Astrocyte (in vitro differentiated cells and primary cell): ENCODE measurements at regions not wholly inside any gene's neighbourhood (a gene's known extent, or its start where the extent isn't known, plus 50 kb on each side); places are given as distances from the start of the nearest gene placed in this dataset.

Experiments
- DNase-seq: peaks from one replicate; pipeline ENCODE4 v3.0.0-alpha.2; 2010; ENCODE audit warnings: low read depth
- FAIRE-seq: peaks from 2 replicates; lab custom pipeline; 2011; peaks lifted over from hg19 to GRCh38; lab: Jason Lieb, UNC
- H2AFZ ChIP-seq: 2 replicates; pipeline ENCODE4 v1.6.0; 2012; ENCODE audit warnings: low read depth, low read length, inconsistent platforms
- H3K27ac ChIP-seq: 2 replicates; pipeline ENCODE4 v1.5.1; 2011; ENCODE audit warnings: low read depth, low read length, inconsistent platforms
- H3K27me3 ChIP-seq: 2 replicates; pipeline ENCODE4 v1.6.0; 2011; ENCODE audit warnings: low read length, inconsistent platforms; ENCODE audit not compliant: insufficient read depth
- H3K36me3 ChIP-seq: 2 replicates; pipeline ENCODE4 v1.5.1; 2011; ENCODE audit warnings: low read length, inconsistent platforms; ENCODE audit not compliant: insufficient read depth
- H3K4me1 ChIP-seq: 2 replicates; pipeline ENCODE4 v1.5.1; 2011; ENCODE audit warnings: low read length, inconsistent platforms; ENCODE audit not compliant: insufficient read depth
- H3K4me2 ChIP-seq: 2 replicates; pipeline ENCODE4 v1.6.0; 2012; ENCODE audit warnings: low read length, inconsistent platforms
- H3K4me3 ChIP-seq: 2 replicates; pipeline ENCODE4 v1.5.1; 2011; ENCODE audit warnings: low read depth, mild to moderate bottlenecking, low read length, inconsistent platforms; ENCODE audit not compliant: insufficient read depth
- H3K79me2 ChIP-seq: 2 replicates; pipeline ENCODE4 v1.6.0; 2012; ENCODE audit warnings: mild to moderate bottlenecking, low read length, inconsistent platforms; ENCODE audit not compliant: insufficient read depth
- H3K9ac ChIP-seq: 2 replicates; pipeline ENCODE4 v1.6.0; 2012; ENCODE audit warnings: mild to moderate bottlenecking, low read length, inconsistent platforms
- H3K9me3 ChIP-seq: 2 replicates; pipeline ENCODE4 v1.5.1; 2012; ENCODE audit warnings: low read depth, mild to moderate bottlenecking, low read length, inconsistent platforms; ENCODE audit not compliant: insufficient read depth
- H4K20me1 ChIP-seq: 2 replicates; pipeline ENCODE4 v1.6.0; 2012; ENCODE audit warnings: low read length, inconsistent platforms; ENCODE audit not compliant: insufficient read depth
- H3K27ac Mint-ChIP-seq: one replicate; pipeline ENCODE4 v1.8.0; 2021; ENCODE audit warnings: mild to moderate bottlenecking, mixed read lengths; ENCODE audit not compliant: unreplicated experiment
- H3K27me3 Mint-ChIP-seq: one replicate; pipeline ENCODE4 v1.8.0; 2021; ENCODE audit warnings: low read depth, mixed read lengths; ENCODE audit not compliant: unreplicated experiment
- H3K36me3 Mint-ChIP-seq: one replicate; pipeline ENCODE4 v1.8.0; 2021; ENCODE audit warnings: low read depth, mixed read lengths; ENCODE audit not compliant: unreplicated experiment
- H3K4me1 Mint-ChIP-seq: one replicate; pipeline ENCODE4 v1.8.0; 2021; ENCODE audit warnings: low read depth, mixed read lengths; ENCODE audit not compliant: unreplicated experiment
- H3K4me3 Mint-ChIP-seq: one replicate; pipeline ENCODE4 v1.8.0; 2021; ENCODE audit warnings: mild to moderate bottlenecking, moderate library complexity, mixed read lengths; ENCODE audit not compliant: unreplicated experiment
- H3K9me3 Mint-ChIP-seq: one replicate; pipeline ENCODE4 v1.8.0; 2021; ENCODE audit warnings: mild to moderate bottlenecking, mixed read lengths; ENCODE audit not compliant: unreplicated experiment
- CTCF ChIP-seq: IDR thresholded peaks from 2 replicates; pipeline ENCODE4 v1.5.1; 2011; ENCODE audit warnings: low read depth, mild to moderate bottlenecking, inconsistent platforms, low read length, moderate library complexity; ENCODE audit not compliant: insufficient read depth
- EZH2 ChIP-seq: IDR thresholded peaks from 2 replicates; pipeline ENCODE4 v1.6.1; 2012; ENCODE audit warnings: mild to moderate bottlenecking, low read length, inconsistent platforms; ENCODE audit not compliant: insufficient read depth

GRCh38 chr10:106317554-106317953 is 847.0 kb downstream of the SORCS1 start:
- Histone ChIP-seq H3K36me3 (no peaks in the 10 kb centered on the region), H2AFZ (no peak overlapping the region), H4K20me1 (no peaks in the 10 kb centered on the region), H3K4me3 (no peak overlapping the region), H3K9me3 (no peaks in the 10 kb centered on the region), H3K4me2 (no peak overlapping the region), H3K9ac (no peak overlapping the region), H3K27me3 (no peaks in the 10 kb centered on the region), H3K27ac (no peak overlapping the region), H3K4me1 (no peaks in the 10 kb centered on the region), H3K79me2 (no peaks in the 10 kb centered on the region)
- TF ChIP-seq EZH2 (no peak), CTCF (no peak)
- DNase-seq (no peak), FAIRE-seq (no peak)
- no peaks in the 10 kb centered on the region for H3K9me3 Mint-ChIP-seq
- no peak overlapping the region for H3K4me3 Mint-ChIP-seq
- no peaks in the 10 kb centered on the region for H3K27me3 Mint-ChIP-seq
- no peak overlapping the region for H3K27ac Mint-ChIP-seq
- H3K36me3 Mint-ChIP-seq = no peaks in the 10 kb centered on the region
- H3K4me1 Mint-ChIP-seq = no peaks in the 10 kb centered on the region

GRCh38 chr10:106313041-106313440 is 851.5 kb downstream of the SORCS1 start:
- Mint-ChIP-seq H3K4me1 (no peaks in the 10 kb centered on the region), H3K4me3 (no peak overlapping the region), H3K27me3 (no peaks in the 10 kb centered on the region), H3K27ac (no peak overlapping the region), H3K36me3 (no peaks in the 10 kb centered on the region), H3K9me3 (no peaks in the 10 kb centered on the region)
- H3K4me2 ChIP-seq = no peak overlapping the region
- H3K4me1 ChIP-seq = no peaks in the 10 kb centered on the region
- H3K9me3 ChIP-seq = no peaks in the 10 kb centered on the region
- no peaks in the 10 kb centered on the region for H4K20me1 ChIP-seq
- TF ChIP-seq EZH2 (no peak), CTCF (no peak)
- no peak overlapping the region for H3K27ac ChIP-seq
- no peak overlapping the region for H2AFZ ChIP-seq
- no peaks in the 10 kb centered on the region for H3K36me3 ChIP-seq
- H3K27me3 ChIP-seq = no peaks in the 10 kb centered on the region
- no peak overlapping the region for H3K4me3 ChIP-seq
- no peaks in the 10 kb centered on the region for H3K79me2 ChIP-seq
- H3K9ac ChIP-seq = no peak overlapping the region
- no peak for DNase-seq
- FAIRE-seq = no peak

- H3K4me3 Mint-ChIP-seq = no peak overlapping the region
- Histone ChIP-seq H3K79me2 (no peaks in the 10 kb centered on the region), H3K4me2 (no peak overlapping the region), H3K27ac (no peak overlapping the region), H3K4me3 (no peak overlapping the region), H3K27me3 (no peaks in the 10 kb centered on the region), H3K9me3 (no peaks in the 10 kb centered on the region), H3K9ac (no peak overlapping the region), H2AFZ (no peak overlapping the region), H3K4me1 (no peaks in the 10 kb centered on the region), H4K20me1 (no peaks in the 10 kb centered on the region), H3K36me3 (no peaks in the 10 kb centered on the region)
- DNase-seq = no peak
- H3K27ac Mint-ChIP-seq = no peak overlapping the region
- no peak for FAIRE-seq
- no peak for TF ChIP-seq CTCF
- TF ChIP-seq EZH2 = no peak
- H3K36me3 Mint-ChIP-seq = no peaks in the 10 kb centered on the region
- H3K27me3 Mint-ChIP-seq = no peaks in the 10 kb centered on the region
- no peaks in the 10 kb centered on the region for H3K4me1 Mint-ChIP-seq
- H3K9me3 Mint-ChIP-seq = no peaks in the 10 kb centered on the region
Measured at GRCh38 chr10:106312087-106312486, 852.4 kb downstream of the SORCS1 start.
